ENCODE measurements at regions not wholly inside any gene's neighbourhood (a gene's known extent, or its start where the extent isn't known, plus 50 kb on each side); places are given as distances from the start of the nearest gene placed in this dataset.
A peak's percentile ranks its signal among the peaks of the same experiment; 100 is the strongest.

- Histone ChIP-seq H3K56ac (ENCODE audit: insufficient read length, low read depth, low read length) (no peak overlapping the region), H3K27me3 (ENCODE audit: insufficient read depth, low read length) (no peaks in the 10 kb centered on the region), H3K23ac (ENCODE audit: insufficient read length, low read depth, low read length) (no peak overlapping the region), H3K9me3 (ENCODE audit: control insufficient read depth, low read depth, low read length) (no peaks in the 10 kb centered on the region), H4K5ac (ENCODE audit: insufficient read length, low read depth, low read length) (no peak overlapping the region), H3K4ac (ENCODE audit: low read depth, low read length) (no peak overlapping the region), H3K9ac (ENCODE audit: extremely low read depth, insufficient read length, low read length) (no peak overlapping the region), H3K18ac (ENCODE audit: insufficient read length, low read depth, low read length) (no peak overlapping the region), H3K4me2 (ENCODE audit: insufficient read depth, insufficient read length, low read length) (no peak overlapping the region), H3K27ac (ENCODE audit: insufficient read length, low read depth, low read length) (no peak overlapping the region), H3T11ph (ENCODE audit: low read length) (no peak overlapping the region), H4K8ac (replicated peaks; ENCODE audit: insufficient read length, low read depth, low read length) (no peak overlapping the region), H3K79me2 (ENCODE audit: insufficient read depth, low read length) (no peaks in the 10 kb centered on the region), H2BK15ac (ENCODE audit: low read depth, low read length) (no peak overlapping the region), H3K23me2 (ENCODE audit: insufficient read length, low read depth, low read length, poor library complexity, severe bottlenecking) (no peaks in the 10 kb centered on the region), H3K14ac (ENCODE audit: insufficient read depth, low read length) (no peak overlapping the region), H3K79me1 (ENCODE audit: insufficient read depth, low read depth, low read length, poor library complexity, severe bottlenecking) (no peaks in the 10 kb centered on the region), H4K20me1 (ENCODE audit: control insufficient read depth, insufficient read depth, insufficient read length) (no peaks in the 10 kb centered on the region), H2BK20ac (ENCODE audit: low read depth, low read length, poor library complexity, severe bottlenecking) (no peak overlapping the region), H4K91ac (ENCODE audit: insufficient read length, low read depth, low read length) (no peak overlapping the region), H2BK5ac (ENCODE audit: insufficient read length, low read length) (no peak overlapping the region), H2AK5ac (ENCODE audit: insufficient read length, low read length) (no peak overlapping the region), H2BK120ac (ENCODE audit: low read depth, low read length, poor library complexity, severe bottlenecking) (no peak overlapping the region), H2BK12ac (ENCODE audit: insufficient read length, low read depth, low read length) (no peak overlapping the region), H3K4me1 (ENCODE audit: insufficient read depth, low read length) (no peaks in the 10 kb centered on the region), H2AFZ (ENCODE audit: low read length) (no peak overlapping the region)
- Mint-ChIP-seq H3K27ac (peak overlapping the region in 1 of 3 experiments; percentile 22; a peak in 1 of 7 replicates), H3K27me3 (ENCODE audit: low read depth) (no peaks in the 10 kb centered on the region), H3K4me3 (no peak overlapping the region), H3K36me3 (ENCODE audit: insufficient read depth in 1 of 3, low read depth in 3 of 3) (no peaks in the 10 kb centered on the region), H3K9me3 (no peaks in the 10 kb centered on the region), H3K4me1 (0 out of 4 replicates have a peak, but pooled peaks cover 0 to 5% of the 10 kb centered on the region in 2 experiments)
- TF ChIP-seq, protein P1, sequence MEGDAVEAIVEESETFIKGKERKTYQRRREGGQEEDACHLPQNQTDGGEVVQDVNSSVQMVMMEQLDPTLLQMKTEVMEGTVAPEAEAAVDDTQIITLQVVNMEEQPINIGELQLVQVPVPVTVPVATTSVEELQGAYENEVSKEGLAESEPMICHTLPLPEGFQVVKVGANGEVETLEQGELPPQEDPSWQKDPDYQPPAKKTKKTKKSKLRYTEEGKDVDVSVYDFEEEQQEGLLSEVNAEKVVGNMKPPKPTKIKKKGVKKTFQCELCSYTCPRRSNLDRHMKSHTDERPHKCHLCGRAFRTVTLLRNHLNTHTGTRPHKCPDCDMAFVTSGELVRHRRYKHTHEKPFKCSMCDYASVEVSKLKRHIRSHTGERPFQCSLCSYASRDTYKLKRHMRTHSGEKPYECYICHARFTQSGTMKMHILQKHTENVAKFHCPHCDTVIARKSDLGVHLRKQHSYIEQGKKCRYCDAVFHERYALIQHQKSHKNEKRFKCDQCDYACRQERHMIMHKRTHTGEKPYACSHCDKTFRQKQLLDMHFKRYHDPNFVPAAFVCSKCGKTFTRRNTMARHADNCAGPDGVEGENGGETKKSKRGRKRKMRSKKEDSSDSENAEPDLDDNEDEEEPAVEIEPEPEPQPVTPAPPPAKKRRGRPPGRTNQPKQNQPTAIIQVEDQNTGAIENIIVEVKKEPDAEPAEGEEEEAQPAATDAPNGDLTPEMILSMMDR (conservative IDR thresholded peaks at IDR 0.05), result no peak
- WGBS (ENCODE audit: extremely low coverage, insufficient read length, low lambda C conversion rate), result no CpG with 5 or more reads among the region's 1 CpG
- DNase-seq, result no peak
Measured at GRCh38 chr5:109953761-109954160, 264.0 kb downstream of the MAN2A1 start.

Measured in H9 (cell line).